Upper lobe of right lung (tissue), 1 donor: ENCODE measurements at regions not wholly inside any gene's neighbourhood (a gene's known extent, or its start where the extent isn't known, plus 50 kb on each side); places are given as distances from the start of the nearest gene placed in this dataset.
"Not testable (repeated sequence)": the region's sequence is repeated elsewhere in the genome, so short reads cannot be mapped to it uniquely, and the experiment has no call there.

Source experiments
- ATAC-seq: fragments of 200-7000 bp; cut with Tn5 transposase; one replicate; pipeline ENCODE4 v1.9.1; 2020; ENCODE audit warnings: mild to moderate bottlenecking, moderate library complexity
- DNase-seq: peaks from one replicate; pipeline ENCODE4 v3.0.0-alpha.2; 2020
- H3K27ac ChIP-seq: fragments of 200-600 bp; one replicate; pipeline ENCODE4 v1.8.0; 2022
- H3K27me3 ChIP-seq: fragments of 200-600 bp; one replicate; pipeline ENCODE4 v1.8.0; 2022; ENCODE audit warnings: mild to moderate bottlenecking
- H3K36me3 ChIP-seq: fragments of 200-600 bp; one replicate; pipeline ENCODE4 v1.8.0; 2022
- H3K4me1 ChIP-seq: fragments of 200-600 bp; one replicate; pipeline ENCODE4 v1.8.0; 2022
- H3K4me3 ChIP-seq: fragments of 200-600 bp; one replicate; pipeline ENCODE4 v1.8.0; 2022; ENCODE audit warnings: mild to moderate bottlenecking
- H3K9me3 ChIP-seq: fragments of 200-600 bp; one replicate; pipeline ENCODE4 v1.8.0; 2022
- intact Hi-C: fragments of 100-400 bp; cut with DNase I; formaldehyde crosslinking; loops from one replicate; pipeline ENCODE4 v1.11.0; 2022
- TF ChIP-seq, protein P1 (sequence below): fragments of 200-600 bp; IDR thresholded peaks from one replicate; pipeline ENCODE4 v1.8.0; 2022; ENCODE audit warnings: antibody characterized with exemption
- donor health status: DM: no; HTN: yes; CAD: no; lungs with severe emphysema.

DNA sequence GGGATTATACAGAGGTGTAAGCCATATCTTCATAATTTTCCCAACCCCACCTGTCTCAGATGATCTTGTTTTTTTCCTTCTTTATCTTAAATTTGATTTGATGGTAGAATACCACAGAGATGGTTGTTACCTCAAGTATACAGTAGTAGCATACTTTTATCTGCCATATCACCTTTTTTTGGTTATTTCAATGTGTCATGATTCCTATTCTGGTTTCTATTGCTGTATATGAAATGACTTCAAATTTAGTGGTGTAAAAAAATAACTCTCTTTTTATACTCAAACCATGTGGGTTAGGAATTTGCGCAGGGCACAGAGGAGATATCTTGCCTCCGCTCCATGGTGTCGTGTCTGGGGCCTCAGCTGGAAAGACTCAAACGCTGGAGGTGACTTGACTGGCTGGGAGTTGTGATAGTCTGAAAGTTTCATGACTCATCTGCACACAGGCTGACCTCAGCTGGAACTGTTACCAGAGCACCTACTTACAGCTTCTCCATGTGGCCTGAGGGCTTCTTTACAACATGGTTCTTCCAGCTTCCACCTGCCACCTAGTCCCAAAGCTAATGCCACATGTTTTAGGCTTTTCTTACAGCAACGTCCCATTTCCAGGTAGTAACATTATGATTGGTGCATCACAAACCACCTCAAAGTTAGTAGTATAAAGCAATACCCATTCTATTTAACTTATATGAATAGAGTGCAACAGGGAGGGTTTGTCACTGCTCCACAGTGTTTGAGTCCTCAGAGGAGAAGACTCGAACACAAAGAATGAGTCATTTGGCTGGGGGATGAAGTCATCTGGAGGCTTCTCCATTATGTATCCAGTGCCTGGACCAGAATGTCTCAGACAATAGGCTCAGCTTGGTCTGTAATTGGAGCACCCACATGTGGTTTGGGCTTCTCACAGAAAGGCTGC, 82.3 kb upstream of the XPO1 start:
- ATAC-seq (no peak), DNase-seq (no peak)
- Histone ChIP-seq H3K36me3 (no peaks in the 10 kb centered on the region), H3K27me3 (no peaks in the 10 kb centered on the region), H3K9me3 (no peaks in the 10 kb centered on the region), H3K4me3 (no peak overlapping the region), H3K27ac (no peak overlapping the region), H3K4me1 (no peaks in the 10 kb centered on the region)
- TF ChIP-seq, protein P1, sequence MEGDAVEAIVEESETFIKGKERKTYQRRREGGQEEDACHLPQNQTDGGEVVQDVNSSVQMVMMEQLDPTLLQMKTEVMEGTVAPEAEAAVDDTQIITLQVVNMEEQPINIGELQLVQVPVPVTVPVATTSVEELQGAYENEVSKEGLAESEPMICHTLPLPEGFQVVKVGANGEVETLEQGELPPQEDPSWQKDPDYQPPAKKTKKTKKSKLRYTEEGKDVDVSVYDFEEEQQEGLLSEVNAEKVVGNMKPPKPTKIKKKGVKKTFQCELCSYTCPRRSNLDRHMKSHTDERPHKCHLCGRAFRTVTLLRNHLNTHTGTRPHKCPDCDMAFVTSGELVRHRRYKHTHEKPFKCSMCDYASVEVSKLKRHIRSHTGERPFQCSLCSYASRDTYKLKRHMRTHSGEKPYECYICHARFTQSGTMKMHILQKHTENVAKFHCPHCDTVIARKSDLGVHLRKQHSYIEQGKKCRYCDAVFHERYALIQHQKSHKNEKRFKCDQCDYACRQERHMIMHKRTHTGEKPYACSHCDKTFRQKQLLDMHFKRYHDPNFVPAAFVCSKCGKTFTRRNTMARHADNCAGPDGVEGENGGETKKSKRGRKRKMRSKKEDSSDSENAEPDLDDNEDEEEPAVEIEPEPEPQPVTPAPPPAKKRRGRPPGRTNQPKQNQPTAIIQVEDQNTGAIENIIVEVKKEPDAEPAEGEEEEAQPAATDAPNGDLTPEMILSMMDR: no peak
- intact Hi-C loops: no loop called here

DNA sequence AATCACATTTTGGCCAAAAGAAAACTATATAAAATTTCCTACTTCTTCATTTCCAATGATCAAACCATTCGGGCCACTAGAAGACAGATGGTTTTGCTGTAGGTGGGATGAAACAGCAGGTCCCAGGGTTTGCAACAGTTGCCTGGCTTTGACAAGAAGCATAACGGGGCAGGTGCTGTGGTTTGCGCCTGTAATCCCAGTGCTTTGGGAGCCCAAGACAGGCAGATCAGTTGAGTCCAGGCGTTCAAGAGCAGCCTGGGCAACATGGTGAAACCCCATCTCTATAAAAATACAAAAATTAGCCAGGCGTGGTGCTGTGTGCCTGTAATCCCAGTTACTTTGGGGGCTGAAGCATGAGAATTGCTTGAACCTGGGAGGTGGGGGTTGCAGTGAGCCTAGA, 81.4 kb upstream of the XPO1 start:
- intact Hi-C loops: no loop called here
- Histone ChIP-seq H3K4me3 (no peak overlapping the region), H3K4me1 (no peaks in the 10 kb centered on the region), H3K27ac (no peak overlapping the region), H3K36me3 (no peaks in the 10 kb centered on the region), H3K9me3 (no peaks in the 10 kb centered on the region), H3K27me3 (no peaks in the 10 kb centered on the region)
- DNase-seq: no peak
- no peak for ATAC-seq
- TF ChIP-seq, protein P1: no peak

GRCh38 chr2:61617610-61618009, 79.5 kb upstream of the XPO1 start:
- Histone ChIP-seq H3K27me3 (no peaks in the 10 kb centered on the region), H3K36me3 (no peaks in the 10 kb centered on the region), H3K4me1 (no peaks in the 10 kb centered on the region), H3K4me3 (no peak overlapping the region), H3K9me3 (no peaks in the 10 kb centered on the region), H3K27ac (no peak overlapping the region)
- DNase-seq: no peak
- no peak for ATAC-seq
- TF ChIP-seq, protein P1: no peak
- intact Hi-C loops: no loop called here

DNA sequence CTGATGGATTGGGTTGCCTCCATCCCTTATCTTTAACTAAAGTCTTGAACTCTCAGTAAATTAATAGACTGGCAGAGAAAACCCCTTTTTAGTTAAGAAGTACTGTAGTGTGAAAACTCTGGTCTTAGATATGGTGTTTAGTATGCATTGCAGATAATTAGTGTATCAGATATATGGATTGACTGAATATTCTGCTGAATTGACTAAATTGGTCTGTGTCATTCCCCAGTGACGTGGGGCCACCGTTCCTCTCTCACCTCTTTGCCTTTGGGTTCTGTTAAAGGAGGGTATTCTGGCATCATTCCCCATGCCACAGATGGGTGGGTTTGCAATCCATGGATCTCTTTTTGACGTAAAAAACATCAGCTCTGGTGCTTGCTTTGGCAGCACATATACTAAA, 67.1 kb upstream of the XPO1 start:
- Histone ChIP-seq H3K36me3 (no peaks in the 10 kb centered on the region), H3K4me1 (no peaks in the 10 kb centered on the region), H3K27me3 (no peaks in the 10 kb centered on the region), H3K27ac (no peak overlapping the region), H3K4me3 (no peak overlapping the region), H3K9me3 (no peaks in the 10 kb centered on the region)
- TF ChIP-seq, protein P1: no peak
- DNase-seq: no peak
- intact Hi-C loops: no loop called here
- ATAC-seq: no peak

DNA sequence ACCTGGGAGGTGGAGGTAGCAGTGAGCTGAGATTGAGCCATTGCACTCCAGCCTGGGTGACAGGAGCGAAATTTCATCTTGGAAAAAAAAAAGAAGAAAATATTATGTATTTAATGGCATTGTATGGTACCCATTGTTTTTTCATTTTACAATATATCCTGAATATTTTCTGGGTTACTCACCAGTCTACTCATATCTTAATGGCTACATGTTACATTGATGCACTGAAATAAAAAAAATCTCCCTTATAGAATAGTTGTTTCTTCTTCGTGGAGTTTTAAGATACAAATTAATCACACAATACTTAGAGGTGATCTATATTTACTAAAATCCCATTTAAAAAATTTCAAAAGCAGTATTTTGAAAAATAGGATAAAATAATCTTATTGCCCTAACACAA, 66.3 kb upstream of the XPO1 start:
- ATAC-seq: no peak
- Histone ChIP-seq H3K9me3 (no peaks in the 10 kb centered on the region), H3K4me3 (no peak overlapping the region)

DNA sequence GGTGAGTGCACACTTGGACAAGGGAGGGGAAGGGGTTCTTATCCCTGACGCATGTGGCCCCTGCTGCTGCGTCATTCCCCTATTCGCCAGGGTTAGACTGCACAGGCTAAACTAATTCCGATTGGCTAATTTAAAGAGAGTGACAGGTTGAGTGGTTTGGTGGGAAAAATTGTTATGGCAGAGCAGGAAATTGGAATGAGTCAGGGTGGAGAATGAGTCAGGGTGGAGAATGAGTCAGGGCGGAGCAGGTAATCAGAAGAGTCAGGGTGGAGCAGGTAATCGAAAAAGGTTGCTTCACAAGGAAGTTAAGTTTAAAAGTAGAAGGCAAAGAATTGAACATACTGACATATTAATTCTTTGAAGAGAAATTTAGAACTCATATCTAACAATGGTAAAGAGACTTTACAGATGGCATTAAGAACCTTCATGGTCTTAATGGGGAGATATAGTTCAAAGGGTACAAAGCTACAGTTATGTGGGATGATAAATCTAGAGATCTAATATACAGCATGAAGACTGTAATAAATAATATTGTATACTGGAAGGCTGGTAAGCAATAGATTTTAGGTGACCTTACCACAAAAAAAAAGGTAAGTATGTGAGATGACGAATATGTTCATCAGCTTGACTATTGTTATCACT, 60.5 kb upstream of the XPO1 start:
- intact Hi-C loops, H3K36me3 ChIP-seq, H3K9me3 ChIP-seq, DNase-seq, H3K4me1 ChIP-seq, H3K4me3 ChIP-seq, ATAC-seq, H3K27me3 ChIP-seq, H3K27ac ChIP-seq: not testable (repeated sequence)

More for the DNA sequence above, 66.3 kb upstream of the XPO1 start:
- H3K36me3 ChIP-seq: no peaks in the 10 kb centered on the region
- intact Hi-C loops: no loop called here
- no peaks in the 10 kb centered on the region for H3K4me1 ChIP-seq
- no peak overlapping the region for H3K27ac ChIP-seq
- H3K27me3 ChIP-seq: no peaks in the 10 kb centered on the region
- DNase-seq: no peak
- TF ChIP-seq, protein P1: no peak
